Caco-2 (cell line): ENCODE measurements at regions not wholly inside any gene's neighbourhood (a gene's known extent, or its start where the extent isn't known, plus 50 kb on each side); places are given as distances from the start of the nearest gene placed in this dataset.

Source experiments
- BruUV-seq: library from RNA; stranded (reverse); fragments of 400-500 nt; replicated peaks from 2 replicates; lab custom pipeline; 2021; lab: Mats Ljungman, UMichigan
- CTCF ChIA-PET: fragments of 300-600 bp; sonication (Branson Sonifier 250); formaldehyde crosslinking; loops from one replicate; lab custom pipeline; 2022; ENCODE audit warnings: antibody characterized with exemption; lab: Charles Lee
- POLR2A ChIA-PET: fragments of 300-600 bp; sonication (Branson Sonifier 250); formaldehyde crosslinking; loops from one replicate; lab custom pipeline; 2022; ENCODE audit warnings: antibody characterized with exemption; lab: Charles Lee
- DNase-seq, 2 experiments: peaks; one replicate each; pipeline versions ENCODE4 v3.0.0 to v3.0.0-alpha.2; 2020 to 2022
- H3K27me3 ChIP-seq: replicated peaks from 2 replicates; pipeline ENCODE4 v1.6.0; 2011; ENCODE audit warnings: low read length; ENCODE audit not compliant: control insufficient read depth, insufficient read depth
- H3K36me3 ChIP-seq: 2 replicates; pipeline ENCODE4 v1.5.1; 2011; ENCODE audit warnings: low read length; ENCODE audit not compliant: control insufficient read depth, insufficient read depth
- H3K4me1 ChIP-seq: fragments of 250-450 bp; sonication (Bioruptor Pico); 2 replicates; pipeline ENCODE4 v1.5.1; 2020; ENCODE audit warnings: mild to moderate bottlenecking
- H3K4me3 ChIP-seq: 2 replicates; pipeline ENCODE4 v1.5.1; 2011; ENCODE audit warnings: low read depth, mild to moderate bottlenecking, control low read depth, low read length
- H3K9me3 ChIP-seq: fragments of 250-450 bp; sonication (Bioruptor Pico); 2 replicates; pipeline ENCODE4 v1.5.1; 2020; ENCODE audit warnings: mild to moderate bottlenecking, moderate library complexity
- H3K27ac Mint-ChIP-seq: one replicate; pipeline ENCODE4 v1.8.0; 2022; ENCODE audit warnings: mixed read lengths; ENCODE audit not compliant: unreplicated experiment
- H3K27me3 Mint-ChIP-seq: one replicate; pipeline ENCODE4 v1.8.0; 2022; ENCODE audit warnings: mixed read lengths; ENCODE audit not compliant: insufficient read depth, unreplicated experiment
- H3K36me3 Mint-ChIP-seq: one replicate; pipeline ENCODE4 v1.8.0; 2022; ENCODE audit warnings: mild to moderate bottlenecking, mixed read lengths; ENCODE audit not compliant: insufficient read depth, unreplicated experiment
- H3K4me1 Mint-ChIP-seq: one replicate; pipeline ENCODE4 v1.8.0; 2022; ENCODE audit warnings: low read depth, mixed read lengths; ENCODE audit not compliant: unreplicated experiment
- H3K4me3 Mint-ChIP-seq: one replicate; pipeline ENCODE4 v1.8.0; 2022; ENCODE audit warnings: mild to moderate bottlenecking, moderate library complexity, mixed read lengths; ENCODE audit not compliant: unreplicated experiment
- H3K9me3 Mint-ChIP-seq: one replicate; pipeline ENCODE4 v1.8.0; 2022; ENCODE audit warnings: mixed read lengths; ENCODE audit not compliant: unreplicated experiment
- intact Hi-C: fragments of 100-400 bp; cut with micrococcal nuclease; formaldehyde crosslinking; loops from one replicate; pipeline ENCODE4 v1.10.0; 2022; ENCODE audit not compliant: unreplicated experiment
- TF ChIP-seq, protein P1 (sequence below), 2 experiments: fragments of 200-600 bp in 1 of 2; IDR thresholded peaks; 1 replicate in 1 of 2; 2 replicates in 1 of 2; pipeline versions ENCODE4 v1.5.1 to v1.8.0; 2011 to 2022; ENCODE audit warnings: antibody characterized with exemption in 1 of 2, control low read depth in 1 of 2, inconsistent platforms in 1 of 2, low read depth in 1 of 2, low read length in 1 of 2, mild to moderate bottlenecking in 1 of 2, moderate library complexity in 1 of 2; ENCODE audit not compliant: insufficient read depth in 1 of 2, severe bottlenecking in 1 of 2, unreplicated experiment in 1 of 2

DNA sequence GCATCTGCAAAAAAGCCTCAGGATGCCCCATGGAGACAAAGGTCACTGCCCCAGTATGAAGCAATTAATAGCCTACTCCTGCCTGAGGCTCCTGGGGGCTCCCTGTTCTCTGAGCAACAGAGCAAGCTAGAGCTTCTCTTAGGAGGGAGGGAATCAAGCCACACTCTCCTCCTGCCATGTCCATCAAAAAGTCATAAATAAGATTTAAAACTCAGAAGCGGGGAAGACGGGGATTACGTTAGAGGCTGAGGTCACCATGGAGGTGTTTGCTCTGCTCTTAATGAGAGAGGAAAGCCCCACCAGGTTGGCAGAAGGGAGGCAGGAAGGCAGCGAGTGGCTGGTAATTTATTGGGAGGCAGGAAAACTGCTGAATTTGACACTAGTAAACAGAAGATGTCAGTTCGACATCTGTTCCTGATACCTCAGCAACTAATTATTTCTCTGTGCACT is 98.4 kb upstream of the TNR start:
- Histone ChIP-seq H3K36me3 (no peaks in the 10 kb centered on the region), H3K9me3 (no peaks in the 10 kb centered on the region), H3K4me1 (peaks cover 16% of the 10 kb centered on the region), H3K27me3 (no peaks in the 10 kb centered on the region), H3K4me3 (no peak overlapping the region)
- Mint-ChIP-seq H3K9me3 (no peaks in the 10 kb centered on the region), H3K36me3 (no peaks in the 10 kb centered on the region), H3K27ac (no peak overlapping the region), H3K4me1 (peaks cover 25% of the 10 kb centered on the region), H3K4me3 (no peak overlapping the region), H3K27me3 (peaks cover 4% of the 10 kb centered on the region)
- intact Hi-C loops: loop anchor here (5.0 kb wide), 1 partner anchor 366 kb away; the partner anchor contains the start of gene COP1
- POLR2A ChIA-PET: no interaction called here
- TF ChIP-seq, protein P1, sequence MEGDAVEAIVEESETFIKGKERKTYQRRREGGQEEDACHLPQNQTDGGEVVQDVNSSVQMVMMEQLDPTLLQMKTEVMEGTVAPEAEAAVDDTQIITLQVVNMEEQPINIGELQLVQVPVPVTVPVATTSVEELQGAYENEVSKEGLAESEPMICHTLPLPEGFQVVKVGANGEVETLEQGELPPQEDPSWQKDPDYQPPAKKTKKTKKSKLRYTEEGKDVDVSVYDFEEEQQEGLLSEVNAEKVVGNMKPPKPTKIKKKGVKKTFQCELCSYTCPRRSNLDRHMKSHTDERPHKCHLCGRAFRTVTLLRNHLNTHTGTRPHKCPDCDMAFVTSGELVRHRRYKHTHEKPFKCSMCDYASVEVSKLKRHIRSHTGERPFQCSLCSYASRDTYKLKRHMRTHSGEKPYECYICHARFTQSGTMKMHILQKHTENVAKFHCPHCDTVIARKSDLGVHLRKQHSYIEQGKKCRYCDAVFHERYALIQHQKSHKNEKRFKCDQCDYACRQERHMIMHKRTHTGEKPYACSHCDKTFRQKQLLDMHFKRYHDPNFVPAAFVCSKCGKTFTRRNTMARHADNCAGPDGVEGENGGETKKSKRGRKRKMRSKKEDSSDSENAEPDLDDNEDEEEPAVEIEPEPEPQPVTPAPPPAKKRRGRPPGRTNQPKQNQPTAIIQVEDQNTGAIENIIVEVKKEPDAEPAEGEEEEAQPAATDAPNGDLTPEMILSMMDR (IDR thresholded peaks at IDR 0.05; ENCODE audit: insufficient read depth in 1 of 2, low read depth in 1 of 2, low read length in 1 of 2, severe bottlenecking in 1 of 2, unreplicated experiment in 1 of 2): no peak
- CTCF ChIA-PET: interaction anchor here (1.5 kb wide), 1 partner anchor 468 kb away, joined by 4 read pairs; no protein-coding TSS in a partner anchor
- no peak for DNase-seq
- no TSS peak for BruUV-seq

DNA sequence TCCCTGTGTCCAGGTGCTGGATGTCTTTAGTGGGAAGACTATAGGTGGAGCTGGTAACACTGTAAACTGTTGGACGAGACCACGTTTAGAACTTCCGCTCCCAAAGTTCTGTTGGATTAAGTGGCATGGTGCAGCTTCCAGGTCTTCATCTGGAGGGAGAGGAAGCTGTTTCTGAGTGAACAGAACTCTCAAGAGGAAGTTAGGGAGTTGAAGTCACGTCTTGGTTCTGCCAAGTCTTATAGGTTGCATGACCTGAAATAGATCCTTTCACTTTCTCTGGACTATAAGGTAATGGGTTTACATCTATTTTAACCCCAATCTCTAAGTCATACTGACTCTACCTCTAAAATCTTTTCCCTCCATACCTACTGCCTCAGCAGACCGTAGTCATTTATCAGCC is 97.4 kb upstream of the TNR start:
- POLR2A ChIA-PET: no interaction called here
- Histone ChIP-seq H3K27me3 (no peaks in the 10 kb centered on the region), H3K4me3 (no peak overlapping the region), H3K4me1 (peaks cover 24% of the 10 kb centered on the region), H3K9me3 (no peaks in the 10 kb centered on the region), H3K36me3 (no peaks in the 10 kb centered on the region)
- Mint-ChIP-seq H3K9me3 (no peaks in the 10 kb centered on the region), H3K4me1 (peaks cover 34% of the 10 kb centered on the region), H3K4me3 (peak overlapping the region; percentile 78), H3K36me3 (no peaks in the 10 kb centered on the region), H3K27me3 (peaks cover 4% of the 10 kb centered on the region), H3K27ac (no peak overlapping the region)
- TF ChIP-seq, protein P1 (IDR thresholded peaks at IDR 0.05; ENCODE audit: insufficient read depth in 1 of 2, low read depth in 1 of 2, low read length in 1 of 2, severe bottlenecking in 1 of 2, unreplicated experiment in 1 of 2): no peak
- DNase-seq: no peak
- no TSS peak for BruUV-seq
- CTCF ChIA-PET: interaction anchor here (0.7 to 1.5 kb wide), 2 partner anchors 48 to 467 kb away, joined by 3 to 4 read pairs; no protein-coding TSS in a partner anchor
- intact Hi-C loops: loop anchor here (5.0 kb wide), 1 partner anchor 367 kb away; the partner anchor contains the start of gene COP1

DNA sequence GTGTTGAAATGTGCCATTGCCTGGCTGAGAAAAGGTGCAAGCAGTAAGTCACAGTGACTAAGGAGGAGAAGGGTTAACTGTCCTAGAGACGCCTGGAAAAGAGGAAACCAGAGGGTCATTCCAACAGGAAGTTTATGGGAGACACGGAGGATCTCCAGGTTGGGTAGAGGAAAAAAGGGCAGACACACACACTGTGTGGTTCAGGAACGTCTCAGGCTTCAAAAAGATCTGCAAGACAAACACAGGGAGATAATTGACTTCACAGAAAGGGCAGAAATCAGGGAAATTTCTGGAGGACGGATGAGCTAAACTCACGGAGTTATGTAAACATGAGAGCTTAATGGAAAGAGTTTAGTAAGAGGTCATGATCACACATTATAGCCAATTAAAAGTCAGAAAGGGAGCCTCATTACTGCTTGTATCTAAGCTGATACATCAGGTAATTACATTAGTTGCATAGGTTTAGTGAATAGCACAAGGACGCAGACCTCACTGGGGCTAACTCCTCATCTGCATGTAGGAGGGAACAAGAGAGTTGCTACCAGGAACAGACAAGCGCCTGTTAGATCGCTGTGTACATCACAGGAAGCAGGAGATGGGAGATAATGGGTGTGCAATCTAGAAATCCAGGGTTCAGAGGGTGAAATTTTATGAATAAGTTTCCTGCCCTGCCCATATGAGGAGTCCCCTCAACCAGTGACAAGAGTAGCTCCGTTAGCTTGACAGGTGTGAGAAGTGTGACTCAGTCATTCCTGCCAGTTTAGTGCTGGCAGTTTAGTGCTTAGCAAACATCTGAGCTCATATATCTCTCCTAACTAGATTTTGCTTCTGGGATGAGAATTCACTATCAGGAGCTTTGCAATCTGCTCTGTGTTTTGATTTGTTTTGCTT is 96.6 kb upstream of the TNR start:
- BruUV-seq: no TSS peak
- POLR2A ChIA-PET: no interaction called here
- peak; percentile 51 to 75 for DNase-seq
- H3K4me1 ChIP-seq: peaks cover 31% of the 10 kb centered on the region
- H3K4me3 ChIP-seq: peak overlapping the region; percentile 27
- H3K27me3 Mint-ChIP-seq: peaks cover 4% of the 10 kb centered on the region
- TF ChIP-seq, protein P1 (IDR thresholded peaks at IDR 0.05; ENCODE audit: insufficient read depth in 1 of 2, low read depth in 1 of 2, low read length in 1 of 2, severe bottlenecking in 1 of 2, unreplicated experiment in 1 of 2): no peak
- H3K36me3 ChIP-seq: no peaks in the 10 kb centered on the region
- H3K27me3 ChIP-seq: no peaks in the 10 kb centered on the region
- H3K9me3 Mint-ChIP-seq: no peaks in the 10 kb centered on the region
- no peaks in the 10 kb centered on the region for H3K36me3 Mint-ChIP-seq
- peaks cover 41% of the 10 kb centered on the region for H3K4me1 Mint-ChIP-seq
- no peaks in the 10 kb centered on the region for H3K9me3 ChIP-seq
- H3K4me3 Mint-ChIP-seq: peak overlapping the region; percentile 78
- intact Hi-C loops: loop anchor here (5.0 kb wide), 1 partner anchor 367 kb away; the partner anchor contains the start of gene COP1
- CTCF ChIA-PET: interaction anchor here (0.7 to 1.5 kb wide), 2 partner anchors 48 to 466 kb away, joined by 3 to 4 read pairs; no protein-coding TSS in a partner anchor
- H3K27ac Mint-ChIP-seq: peak overlapping the region; percentile 24
